ENCODE measurements at regions not wholly inside any gene's neighbourhood (a gene's known extent, or its start where the extent isn't known, plus 50 kb on each side); places are given as distances from the start of the nearest gene placed in this dataset.
A peak's percentile ranks its signal among the peaks of the same experiment; 100 is the strongest.

DNA sequence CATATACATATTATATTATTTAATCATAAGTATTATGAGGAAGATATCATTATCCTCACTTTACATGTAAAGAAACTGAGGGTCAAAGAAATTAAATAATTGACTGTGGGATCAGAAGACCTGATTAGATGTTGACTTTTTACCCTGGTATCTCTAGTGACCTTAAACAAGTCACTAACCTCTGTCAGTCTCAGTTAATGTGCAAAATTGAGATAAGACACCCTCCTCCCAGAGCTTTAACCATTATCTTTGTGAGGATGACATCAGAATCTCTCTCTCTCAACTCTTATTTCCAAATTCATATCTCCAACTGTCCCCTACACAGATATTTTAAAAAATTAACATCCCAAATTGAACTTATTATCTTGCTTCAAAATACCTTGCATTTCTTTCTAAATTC, 177.8 kb downstream of the KLHL28 start:
- FAIRE-seq: no peak
- DNase-seq (ENCODE audit: insufficient read length, low spot score): no peak
- TF ChIP-seq, protein P1, sequence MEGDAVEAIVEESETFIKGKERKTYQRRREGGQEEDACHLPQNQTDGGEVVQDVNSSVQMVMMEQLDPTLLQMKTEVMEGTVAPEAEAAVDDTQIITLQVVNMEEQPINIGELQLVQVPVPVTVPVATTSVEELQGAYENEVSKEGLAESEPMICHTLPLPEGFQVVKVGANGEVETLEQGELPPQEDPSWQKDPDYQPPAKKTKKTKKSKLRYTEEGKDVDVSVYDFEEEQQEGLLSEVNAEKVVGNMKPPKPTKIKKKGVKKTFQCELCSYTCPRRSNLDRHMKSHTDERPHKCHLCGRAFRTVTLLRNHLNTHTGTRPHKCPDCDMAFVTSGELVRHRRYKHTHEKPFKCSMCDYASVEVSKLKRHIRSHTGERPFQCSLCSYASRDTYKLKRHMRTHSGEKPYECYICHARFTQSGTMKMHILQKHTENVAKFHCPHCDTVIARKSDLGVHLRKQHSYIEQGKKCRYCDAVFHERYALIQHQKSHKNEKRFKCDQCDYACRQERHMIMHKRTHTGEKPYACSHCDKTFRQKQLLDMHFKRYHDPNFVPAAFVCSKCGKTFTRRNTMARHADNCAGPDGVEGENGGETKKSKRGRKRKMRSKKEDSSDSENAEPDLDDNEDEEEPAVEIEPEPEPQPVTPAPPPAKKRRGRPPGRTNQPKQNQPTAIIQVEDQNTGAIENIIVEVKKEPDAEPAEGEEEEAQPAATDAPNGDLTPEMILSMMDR (IDR thresholded peaks at IDR 0.05; ENCODE audit: insufficient read depth, missing control alignments): no peak

DNA sequence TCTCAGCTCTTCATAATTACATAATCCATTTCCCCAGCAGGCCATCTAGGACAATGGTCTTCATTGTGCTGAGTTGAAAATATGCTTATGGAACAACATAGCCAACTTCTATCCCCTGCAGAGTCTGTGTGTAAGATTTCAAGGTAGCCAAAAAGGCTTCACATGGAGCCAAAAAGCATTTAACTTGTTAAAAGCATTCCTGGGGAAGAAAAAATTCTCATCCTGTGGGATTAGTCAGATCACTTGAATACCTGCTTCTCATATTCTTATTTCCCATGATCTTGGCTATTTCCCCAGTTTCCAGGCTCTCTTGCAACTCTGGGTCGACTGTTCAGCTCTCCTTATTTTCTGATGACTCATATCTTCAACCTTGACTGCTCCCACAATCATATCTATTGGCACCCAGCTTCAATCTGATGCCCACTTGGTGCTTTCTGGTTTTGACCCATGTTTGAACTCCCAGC, 178.9 kb downstream of the KLHL28 start:
- TF ChIP-seq, protein P1 (IDR thresholded peaks at IDR 0.05; ENCODE audit: insufficient read depth, missing control alignments): no peak
- FAIRE-seq (no peak), DNase-seq (ENCODE audit: insufficient read length, low spot score) (no peak)

GRCh38 chr14:44780989-44781388, 180.8 kb downstream of the KLHL28 start:
- FAIRE-seq: no peak
- TF ChIP-seq, protein P1 (IDR thresholded peaks at IDR 0.05; ENCODE audit: insufficient read depth, missing control alignments): no peak
- no peak for DNase-seq (ENCODE audit: insufficient read length, low spot score)

DNA sequence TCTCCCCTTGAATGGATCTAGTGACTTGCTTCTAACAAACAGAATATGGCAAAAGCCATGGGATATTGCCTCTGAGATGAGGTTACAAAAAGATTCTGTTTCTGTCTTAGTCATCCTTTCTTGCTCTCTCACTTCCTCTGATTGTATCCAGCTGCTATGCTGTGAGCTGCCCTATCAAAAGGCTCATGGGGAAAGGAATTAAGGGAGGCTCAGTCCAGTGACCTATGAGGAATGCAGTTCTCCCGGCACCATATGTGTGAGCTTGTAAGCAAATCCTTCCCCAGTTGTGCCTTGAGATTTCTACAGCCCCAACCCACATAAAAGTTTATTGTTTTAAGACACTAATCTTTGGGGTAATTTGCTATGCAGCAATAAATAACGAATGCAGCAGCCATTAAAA, 183.1 kb downstream of the KLHL28 start:
- FAIRE-seq (peak; percentile 84), DNase-seq (ENCODE audit: insufficient read length, low spot score) (no peak)
- TF ChIP-seq, protein P1 (IDR thresholded peaks at IDR 0.05; ENCODE audit: insufficient read depth, missing control alignments): no peak

GRCh38 chr14:44777584-44777983, 184.2 kb downstream of the KLHL28 start:
- TF ChIP-seq, protein P1 (IDR thresholded peaks at IDR 0.05; ENCODE audit: insufficient read depth, missing control alignments): no peak
- DNase-seq (ENCODE audit: insufficient read length, low spot score) (no peak), FAIRE-seq (peak; percentile 21)

GRCh38 chr14:44775248-44775647, 186.5 kb downstream of the KLHL28 start:
- FAIRE-seq: no peak
- no peak for DNase-seq (ENCODE audit: insufficient read length, low spot score)
- TF ChIP-seq, protein P1 (IDR thresholded peaks at IDR 0.05; ENCODE audit: insufficient read depth, missing control alignments): no peak

DNA sequence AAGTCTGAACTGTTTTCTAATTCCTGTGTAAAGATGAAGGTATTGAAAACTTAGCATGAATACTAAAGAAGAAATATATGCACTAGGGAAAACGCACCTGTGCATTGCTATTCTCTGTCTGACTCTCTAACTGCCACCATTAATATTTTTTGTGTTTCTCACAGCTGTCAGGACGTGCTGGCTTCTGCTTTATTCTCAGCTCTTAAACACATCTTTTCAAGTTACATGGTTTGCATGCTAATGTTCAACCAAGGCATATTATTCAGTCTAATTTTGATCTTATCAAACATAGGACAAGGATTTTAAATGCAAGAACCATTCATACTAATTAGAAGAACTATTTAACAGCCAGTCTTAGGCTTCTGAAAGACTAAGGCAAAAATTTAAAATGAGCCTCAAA, 187.4 kb downstream of the KLHL28 start:
- TF ChIP-seq, protein P1 (IDR thresholded peaks at IDR 0.05; ENCODE audit: insufficient read depth, missing control alignments): no peak
- FAIRE-seq: no peak
- DNase-seq (ENCODE audit: insufficient read length, low spot score): no peak
